ENCODE measurements at regions not wholly inside any gene's neighbourhood (a gene's known extent, or its start where the extent isn't known, plus 50 kb on each side); places are given as distances from the start of the nearest gene placed in this dataset.

GRCh38 chr6:19261642-19262041 lies 575.5 kb upstream of the ID4 start:
- Mint-ChIP-seq H3K27me3 (no peaks in the 10 kb centered on the region), H3K4me3 (no peak overlapping the region), H3K9me3 (no peaks in the 10 kb centered on the region), H3K36me3 (ENCODE audit: low read depth) (no peaks in the 10 kb centered on the region), H3K27ac (no peak overlapping the region), H3K4me1 (ENCODE audit: low read depth) (no peaks in the 10 kb centered on the region)
- H3K27me3 ChIP-seq (ENCODE audit: control insufficient read depth in 1 of 2, insufficient read depth in 2 of 2, low read length in 2 of 2) = no peaks in the 10 kb centered on the region
- no peaks in the 10 kb centered on the region for H3K36me3 ChIP-seq (ENCODE audit: insufficient read depth, low read length)
- POLR2A ChIA-PET = no interaction called here
- no peaks in the 10 kb centered on the region for H3K9me3 ChIP-seq (ENCODE audit: control insufficient read depth in 1 of 2, insufficient read depth in 1 of 2, low read length in 2 of 2)
- CTCF ChIA-PET = no interaction called here
- ATAC-seq (ENCODE audit: poor library complexity) (no peak), DNase-seq (no peak)
- no peak for TF ChIP-seq CTCF (IDR thresholded peaks at IDR 0.05)
- no peaks in the 10 kb centered on the region for H3K4me1 ChIP-seq (ENCODE audit: insufficient read depth, low read length)
- H3K4me3 ChIP-seq (ENCODE audit: low read length) = no peak overlapping the region
- intact Hi-C loops (cut with DNase I, micrococcal nuclease) = no loop called here
- H3K27ac ChIP-seq (ENCODE audit: low read depth in 1 of 2, low read length in 2 of 2) = no peak overlapping the region

- Mint-ChIP-seq H3K27me3 (no peaks in the 10 kb centered on the region), H3K9me3 (peaks cover 4% of the 10 kb centered on the region), H3K4me1 (ENCODE audit: low read depth) (no peaks in the 10 kb centered on the region), H3K36me3 (ENCODE audit: low read depth) (no peaks in the 10 kb centered on the region), H3K27ac (no peak overlapping the region), H3K4me3 (no peak overlapping the region)
- no peak overlapping the region for H3K27ac ChIP-seq (ENCODE audit: low read depth in 1 of 2, low read length in 2 of 2)
- no peak for ATAC-seq (ENCODE audit: poor library complexity)
- H3K4me3 ChIP-seq (ENCODE audit: low read length) = no peak overlapping the region
- ChIA-PET POLR2A (no interaction called here), CTCF (no interaction called here)
- peaks cover 0 to 21% of the 10 kb centered on the region in 2 experiments for H3K9me3 ChIP-seq (ENCODE audit: control insufficient read depth in 1 of 2, insufficient read depth in 1 of 2, low read length in 2 of 2)
- DNase-seq = no peak
- TF ChIP-seq CTCF (IDR thresholded peaks at IDR 0.05) = no peak
- no peaks in the 10 kb centered on the region for H3K4me1 ChIP-seq (ENCODE audit: insufficient read depth, low read length)
- no peaks in the 10 kb centered on the region for H3K36me3 ChIP-seq (ENCODE audit: insufficient read depth, low read length)
- intact Hi-C loops (cut with DNase I, micrococcal nuclease) = no loop called here
- no peaks in the 10 kb centered on the region for H3K27me3 ChIP-seq (ENCODE audit: control insufficient read depth in 1 of 2, insufficient read depth in 2 of 2, low read length in 2 of 2)
Measured at GRCh38 chr6:19268117-19268516, 569.1 kb upstream of the ID4 start.

- Mint-ChIP-seq H3K36me3 (ENCODE audit: low read depth) (no peaks in the 10 kb centered on the region), H3K4me3 (no peak overlapping the region), H3K27me3 (no peaks in the 10 kb centered on the region), H3K27ac (no peak overlapping the region), H3K9me3 (peaks cover 6% of the 10 kb centered on the region), H3K4me1 (ENCODE audit: low read depth) (no peaks in the 10 kb centered on the region)
- no peak for TF ChIP-seq CTCF (IDR thresholded peaks at IDR 0.05)
- intact Hi-C loops (cut with DNase I, micrococcal nuclease) = no loop called here
- ATAC-seq (ENCODE audit: poor library complexity) = no peak
- Histone ChIP-seq H3K36me3 (ENCODE audit: insufficient read depth, low read length) (no peaks in the 10 kb centered on the region), H3K4me3 (ENCODE audit: low read length) (no peak overlapping the region), H3K27ac (ENCODE audit: low read depth in 1 of 2, low read length in 2 of 2) (no peak overlapping the region), H3K9me3 (ENCODE audit: control insufficient read depth in 1 of 2, insufficient read depth in 1 of 2, low read length in 2 of 2) (peaks cover 0 to 21% of the 10 kb centered on the region in 2 experiments), H3K4me1 (ENCODE audit: insufficient read depth, low read length) (no peaks in the 10 kb centered on the region), H3K27me3 (ENCODE audit: control insufficient read depth in 1 of 2, insufficient read depth in 2 of 2, low read length in 2 of 2) (no peaks in the 10 kb centered on the region)
- POLR2A ChIA-PET = no interaction called here
- CTCF ChIA-PET = no interaction called here
- DNase-seq = no peak
Measured at GRCh38 chr6:19268718-19269117, 568.5 kb upstream of the ID4 start.

Data from CD4-positive, alpha-beta T cell (primary cell).